Fibroblast of skin of abdomen (primary cell): ENCODE measurements at regions not wholly inside any gene's neighbourhood (a gene's known extent, or its start where the extent isn't known, plus 50 kb on each side); places are given as distances from the start of the nearest gene placed in this dataset.
"Not testable (repeated sequence)": the region's sequence is repeated elsewhere in the genome, so short reads cannot be mapped to it uniquely, and the experiment has no call there.

ENCODE experiments used
- DNase-seq: peaks from one replicate; pipeline ENCODE4 v3.0.0-alpha.2; 2013

GRCh38 chrX:34401411-34401810 is 255.7 kb downstream of the TMEM47 start:
- no peak for DNase-seq

GRCh38 chrX:34382416-34382815 is 250.3 kb upstream of the FAM47A start:
- peak; percentile 45 for DNase-seq

GRCh38 chrX:34381241-34381640 is 249.1 kb upstream of the FAM47A start:
- DNase-seq = no peak

GRCh38 chrX:34379891-34380290 is 247.8 kb upstream of the FAM47A start:
- DNase-seq = no peak

GRCh38 chrX:34377645-34378044 is 245.5 kb upstream of the FAM47A start:
- no peak for DNase-seq

GRCh38 chrX:34371754-34372153 is 239.6 kb upstream of the FAM47A start:
- DNase-seq = no peak

GRCh38 chrX:34365471-34365870 is 233.4 kb upstream of the FAM47A start:
- DNase-seq = peak; percentile 2

- DNase-seq = no peak
Measured at GRCh38 chrX:34350561-34351335, 218.6 kb upstream of the FAM47A start.

- no peak for DNase-seq
Measured at GRCh38 chrX:34343001-34343400, 210.9 kb upstream of the FAM47A start.

- DNase-seq = no peak
Measured at GRCh38 chrX:34341814-34342213, 209.7 kb upstream of the FAM47A start.

- DNase-seq = no peak
Measured at GRCh38 chrX:34341258-34341657, 209.1 kb upstream of the FAM47A start.

- DNase-seq = no peak
Measured at GRCh38 chrX:34338046-34338445, 205.9 kb upstream of the FAM47A start.

GRCh38 chrX:34335376-34335775 is 203.3 kb upstream of the FAM47A start:
- not testable (repeated sequence) for DNase-seq

GRCh38 chrX:34332334-34332733 is 200.2 kb upstream of the FAM47A start:
- no peak for DNase-seq

GRCh38 chrX:34325460-34325859 is 193.3 kb upstream of the FAM47A start:
- DNase-seq = no peak

- not testable (repeated sequence) for DNase-seq
Measured at GRCh38 chrX:34320424-34320823, 188.3 kb upstream of the FAM47A start.

GRCh38 chrX:34300871-34301270 is 168.8 kb upstream of the FAM47A start:
- DNase-seq = peak; percentile 5

- no peak for DNase-seq
Measured at GRCh38 chrX:34299451-34299967, 167.4 kb upstream of the FAM47A start.

- DNase-seq = no peak
Measured at GRCh38 chrX:34294665-34295064, 162.6 kb upstream of the FAM47A start.

GRCh38 chrX:34288782-34289181 is 156.7 kb upstream of the FAM47A start:
- no peak for DNase-seq

- DNase-seq = no peak
Measured at GRCh38 chrX:34279866-34280560, 147.9 kb upstream of the FAM47A start.

GRCh38 chrX:34275699-34276098 is 143.6 kb upstream of the FAM47A start:
- no peak for DNase-seq

GRCh38 chrX:34270434-34270833 is 138.3 kb upstream of the FAM47A start:
- no peak for DNase-seq

- DNase-seq = no peak
Measured at GRCh38 chrX:34238896-34239295, 106.8 kb upstream of the FAM47A start.
